Spleen (tissue), 11 donors: ENCODE measurements at regions not wholly inside any gene's neighbourhood (a gene's known extent, or its start where the extent isn't known, plus 50 kb on each side); places are given as distances from the start of the nearest gene placed in this dataset.

Experiments
- DNase-seq: peaks from one replicate; pipeline ENCODE4 v3.0.0-alpha.2; 2020
- H3K27ac ChIP-seq, 8 donors: fragments of 200-600 bp; sonication (generic) in 7 of 8; 1 replicate in 4 of 8; 2 replicates in 4 of 8; pipeline versions ENCODE4 v1.5.0 to v1.8.0; 2016 to 2021; ENCODE audit warnings: inconsistent platforms in 4 of 8, mild to moderate bottlenecking in 4 of 8, moderate library complexity in 1 of 8
- H3K27me3 ChIP-seq, 7 donors: fragments of 200-600 bp; sonication (generic) in 6 of 7; replicated peaks in 1 of 7; 1 replicate in 4 of 7; 2 replicates in 3 of 7; pipeline versions ENCODE4 v1.5.0 to v1.8.0; 2016 to 2021; ENCODE audit warnings: inconsistent platforms in 3 of 7, mild to moderate bottlenecking in 1 of 7
- H3K36me3 ChIP-seq, 6 donors: fragments of 200-600 bp; sonication (generic) in 5 of 6; 1 replicate in 4 of 6; 2 replicates in 2 of 6; pipeline versions ENCODE4 v1.5.0 to v1.8.0; 2016 to 2021; ENCODE audit warnings: inconsistent platforms in 2 of 6
- H3K4me1 ChIP-seq, 6 donors: fragments of 200-600 bp; sonication (generic) in 5 of 6; 1 replicate in 3 of 6; 2 replicates in 3 of 6; pipeline versions ENCODE4 v1.5.0 to v1.8.0; 2016 to 2021; ENCODE audit warnings: inconsistent platforms in 3 of 6
- H3K4me3 ChIP-seq, 8 donors: fragments of 200-600 bp; sonication (generic) in 7 of 8; 1 replicate in 4 of 8; 2 replicates in 4 of 8; pipeline versions ENCODE4 v1.5.0 to v1.8.0; 2016 to 2021; ENCODE audit warnings: inconsistent platforms in 4 of 8, mild to moderate bottlenecking in 4 of 8, moderate library complexity in 2 of 8
- H3K9me3 ChIP-seq, 8 donors: fragments of 200-600 bp; sonication (generic) in 7 of 8; 1 replicate in 4 of 8; 2 replicates in 4 of 8; pipeline versions ENCODE4 v1.5.0 to v1.8.0; 2016 to 2021; ENCODE audit warnings: inconsistent platforms in 4 of 8
- CTCF ChIP-seq, 11 experiments: fragments of 200-600 bp in 7 of 11; fragments of 450-650 bp in 4 of 11; sonication (generic) in 4 of 11; IDR thresholded peaks in 8 of 11; conservative IDR thresholded peaks in 3 of 11; 1 replicate in 7 of 11; 2 replicates in 4 of 11; pipeline versions ENCODE4 v1.4.0 to v1.8.0; 2016 to 2021; ENCODE audit warnings: antibody characterized with exemption in 11 of 11, inconsistent platforms in 4 of 11, mild to moderate bottlenecking in 1 of 11
- POLR2A ChIP-seq, 3 donors: fragments of 450-650 bp; IDR thresholded peaks; one replicate each; pipeline ENCODE4 v1.5.1; 2017; ENCODE audit warnings: antibody characterized with exemption in 3 of 3, mild to moderate bottlenecking in 1 of 3
- POLR2AphosphoS5 ChIP-seq, 3 donors: sonication (generic); formaldehyde crosslinking; IDR thresholded peaks; one replicate each; pipeline ENCODE4 v1.5.1; 2017; ENCODE audit warnings: antibody characterized with exemption in 3 of 3
- WGBS, 5 donors: extraction: QIAGEN DNeasy Blood & Tissue Kit in 3 of 5; methylation state at CpG; one replicate each; pipeline versions ENCODE4 v1.1.5 to v1.1.7; 2013 to 2018; 5-methylcytosine and 5-hydroxymethylcytosine counted together
- intact Hi-C: fragments of 100-400 bp; cut with DNase I; formaldehyde crosslinking; loops from one replicate; pipeline ENCODE4 v1.15.0; 2023; ENCODE audit warnings: low total_unique reads
- donor health status: healthy with polysubstance abuse.
- donor health status: DM: no; HTN: no; CAD: no; lungs with moderate emphysema.
- donor health status: DM: no; HTN: no; CAD: no.
- donor health status: Bipolar disorder and iron deficiency.
- donor health status: healthy.
- donor health status: DM: no; HTN: no; CAD: no.
- donor health status: DM: yes; HTN: yes; CAD: no.

GRCh38 chr5:145540375-145540774, 294.8 kb downstream of the PRELID2 start:
- no peak for TF ChIP-seq POLR2AphosphoS5 (IDR thresholded peaks at IDR 0.05)
- TF ChIP-seq CTCF (IDR thresholded peaks at IDR 0.05 in 8 of 11, conservative IDR thresholded peaks at IDR 0.05 in 3 of 11): no peak
- TF ChIP-seq POLR2A (IDR thresholded peaks at IDR 0.05): no peak
- WGBS, 5 donors: 63 to 84% (median 76%) methylated on average over 1 of the region's 1 CpG

GRCh38 chr5:145539201-145539600, 295.9 kb downstream of the PRELID2 start:
- no peaks in the 10 kb centered on the region for H3K36me3 ChIP-seq

More at GRCh38 chr5:145540375-145540774, 294.8 kb downstream of the PRELID2 start:
- intact Hi-C loops: no loop called here
- no peaks in the 10 kb centered on the region for H3K4me1 ChIP-seq
- no peak overlapping the region for H3K4me3 ChIP-seq
- peaks cover 0 to 24% (median 12%) of the 10 kb centered on the region in 8 donors for H3K9me3 ChIP-seq
- no peaks in the 10 kb centered on the region for H3K27me3 ChIP-seq
- H3K36me3 ChIP-seq: no peaks in the 10 kb centered on the region
- no peak for DNase-seq
- H3K27ac ChIP-seq: no peak overlapping the region

GRCh38 chr5:145536133-145536532, 299.0 kb downstream of the PRELID2 start:
- H3K4me1 ChIP-seq: no peaks in the 10 kb centered on the region
- no peaks in the 10 kb centered on the region for H3K27me3 ChIP-seq
- TF ChIP-seq CTCF (IDR thresholded peaks at IDR 0.05 in 8 of 11, conservative IDR thresholded peaks at IDR 0.05 in 3 of 11) (no peak), POLR2A (IDR thresholded peaks at IDR 0.05) (no peak), POLR2AphosphoS5 (IDR thresholded peaks at IDR 0.05) (no peak)
- no peak for DNase-seq
- no peak overlapping the region for H3K4me3 ChIP-seq
- intact Hi-C loops: no loop called here
- 78 to 84% (median 83%) methylated on average over 4 of the region's 4 CpGs for WGBS, 5 donors
- H3K9me3 ChIP-seq: peaks cover 0 to 24% (median 12%) of the 10 kb centered on the region in 8 donors
- H3K27ac ChIP-seq: no peak overlapping the region
- H3K36me3 ChIP-seq: no peaks in the 10 kb centered on the region

More at GRCh38 chr5:145539201-145539600, 295.9 kb downstream of the PRELID2 start:
- intact Hi-C loops: no loop called here
- H3K27ac ChIP-seq: no peak overlapping the region
- H3K4me1 ChIP-seq: no peaks in the 10 kb centered on the region
- TF ChIP-seq POLR2A (IDR thresholded peaks at IDR 0.05) (no peak), POLR2AphosphoS5 (IDR thresholded peaks at IDR 0.05) (no peak), CTCF (IDR thresholded peaks at IDR 0.05 in 8 of 11, conservative IDR thresholded peaks at IDR 0.05 in 3 of 11) (no peak)
- no peak overlapping the region for H3K4me3 ChIP-seq
- DNase-seq: no peak
- H3K27me3 ChIP-seq: no peaks in the 10 kb centered on the region
- H3K9me3 ChIP-seq: peaks cover 0 to 24% (median 12%) of the 10 kb centered on the region in 8 donors
- 89 to 97% (median 94%) methylated on average over 2 of the region's 2 CpGs for WGBS, 5 donors

GRCh38 chr5:145531038-145531734, 304.0 kb downstream of the PRELID2 start:
- Histone ChIP-seq H3K4me3 (no peak overlapping the region), H3K27ac (no peak overlapping the region), H3K27me3 (no peaks in the 10 kb centered on the region), H3K9me3 (no peaks in the 10 kb centered on the region), H3K36me3 (no peaks in the 10 kb centered on the region), H3K4me1 (no peaks in the 10 kb centered on the region)
- intact Hi-C loops: no loop called here
- no peak for DNase-seq
- 54 to 66% (median 58%) methylated on average over 5 of the region's 5 CpGs for WGBS, 5 donors
- TF ChIP-seq POLR2AphosphoS5 (IDR thresholded peaks at IDR 0.05) (no peak), CTCF (IDR thresholded peaks at IDR 0.05 in 8 of 11, conservative IDR thresholded peaks at IDR 0.05 in 3 of 11) (no peak), POLR2A (IDR thresholded peaks at IDR 0.05) (no peak)
